Activated CD4-positive, alpha-beta T cell treated with anti-CD3 and anti-CD28 coated beads, Interleukin-2, amount 10 ng/mL, durations not matched to agents 7 days and 5 days (primary cell): ENCODE measurements at regions not wholly inside any gene's neighbourhood (a gene's known extent, or its start where the extent isn't known, plus 50 kb on each side); places are given as distances from the start of the nearest gene placed in this dataset.
"Not testable (repeated sequence)": the region's sequence is repeated elsewhere in the genome, so short reads cannot be mapped to it uniquely, and the experiment has no call there.

ENCODE experiments used
- CTCF ChIA-PET: fragments of 350-600 bp; sonication (Branson Sonifier 250); formaldehyde crosslinking; loops from one replicate; lab custom pipeline; 2021; ENCODE audit warnings: antibody characterized with exemption; lab: Charles Lee
- POLR2A ChIA-PET: fragments of 350-600 bp; sonication (Branson Sonifier 250); formaldehyde crosslinking; loops from one replicate; lab custom pipeline; 2021; ENCODE audit warnings: antibody characterized with exemption; lab: Charles Lee
- DNase-seq: peaks from one replicate; pipeline ENCODE4 v3.0.0-alpha.2; 2020
- H3K27ac Mint-ChIP-seq: one replicate; pipeline ENCODE4 v1.8.0; 2021; ENCODE audit warnings: mild to moderate bottlenecking, moderate library complexity, mixed read lengths
- H3K27me3 Mint-ChIP-seq: one replicate; pipeline ENCODE4 v1.8.0; 2021; ENCODE audit warnings: mixed read lengths
- H3K36me3 Mint-ChIP-seq: one replicate; pipeline ENCODE4 v1.8.0; 2021; ENCODE audit warnings: low read depth, mixed read lengths
- H3K4me1 Mint-ChIP-seq: one replicate; pipeline ENCODE4 v1.8.0; 2021; ENCODE audit warnings: mixed read lengths
- H3K4me3 Mint-ChIP-seq: one replicate; pipeline ENCODE4 v1.8.0; 2021; ENCODE audit warnings: mild to moderate bottlenecking, moderate library complexity, mixed read lengths
- H3K9me3 Mint-ChIP-seq: one replicate; pipeline ENCODE4 v1.8.0; 2021; ENCODE audit warnings: mixed read lengths

DNA sequence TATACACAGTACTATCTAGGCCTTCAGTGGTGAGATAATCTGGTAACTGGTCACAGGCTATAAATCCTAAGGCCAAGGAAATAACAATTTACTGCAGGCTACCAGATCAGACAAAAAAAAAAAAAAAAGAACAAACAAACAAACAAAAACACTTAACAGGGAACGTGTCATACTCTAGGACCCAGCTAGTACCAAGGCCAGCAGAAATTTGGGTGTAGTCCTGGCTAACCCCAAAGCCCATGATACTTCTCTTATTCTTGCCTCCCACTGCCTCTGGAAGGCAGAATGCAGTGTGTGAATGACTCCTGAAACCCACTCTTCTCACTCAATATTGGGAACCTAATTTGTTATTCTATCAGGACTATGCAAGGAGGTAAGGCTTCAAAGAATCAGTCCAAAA, 53.7 kb upstream of the ST3GAL6 start:
- ChIA-PET POLR2A (no interaction called here), CTCF (interaction anchor here (0.7 kb wide), 1 partner anchor 118 kb away, joined by 3 read pairs; no protein-coding TSS in a partner anchor)
- H3K4me3 Mint-ChIP-seq: no peak overlapping the region
- no peak overlapping the region for H3K27ac Mint-ChIP-seq
- H3K4me1 Mint-ChIP-seq: no peaks in the 10 kb centered on the region
- H3K9me3 Mint-ChIP-seq: no peaks in the 10 kb centered on the region
- H3K36me3 Mint-ChIP-seq: no peaks in the 10 kb centered on the region
- H3K27me3 Mint-ChIP-seq: peaks cover 7% of the 10 kb centered on the region
- DNase-seq: no peak

DNA sequence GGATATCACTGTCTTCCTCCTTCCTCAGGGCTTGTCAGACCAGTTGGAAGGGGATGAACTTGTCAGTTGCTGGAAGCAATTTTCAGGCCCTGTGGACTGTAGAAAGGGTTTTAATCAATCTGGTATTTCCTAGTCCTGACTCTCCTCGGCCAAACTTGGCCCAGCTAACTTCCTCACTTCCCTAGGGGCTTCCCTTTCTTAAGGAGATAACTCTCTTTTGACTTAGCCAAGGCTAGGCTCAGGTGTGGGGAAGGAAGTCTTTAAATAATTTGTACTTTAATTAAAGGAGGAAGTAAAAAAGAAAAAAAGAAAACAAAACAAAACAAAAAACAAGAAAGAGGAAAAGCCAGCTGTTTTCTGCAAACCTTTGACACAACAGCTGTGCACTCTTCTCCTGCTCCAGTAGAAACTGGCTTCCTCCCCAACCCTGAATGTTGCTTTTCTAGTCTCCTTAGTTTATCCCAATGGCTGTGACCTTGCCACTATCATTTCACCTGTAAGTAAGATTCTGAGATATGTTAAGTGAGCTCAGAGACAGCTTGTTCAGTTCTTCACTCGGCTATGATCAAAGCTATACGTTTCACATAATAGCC, 53.0 kb upstream of the ST3GAL6 start:
- Mint-ChIP-seq H3K4me1 (no peaks in the 10 kb centered on the region), H3K27ac (no peak overlapping the region), H3K9me3 (no peaks in the 10 kb centered on the region), H3K36me3 (no peaks in the 10 kb centered on the region), H3K27me3 (peaks cover 7% of the 10 kb centered on the region), H3K4me3 (no peak overlapping the region)
- ChIA-PET POLR2A (no interaction called here), CTCF (no interaction called here)
- no peak for DNase-seq

DNA sequence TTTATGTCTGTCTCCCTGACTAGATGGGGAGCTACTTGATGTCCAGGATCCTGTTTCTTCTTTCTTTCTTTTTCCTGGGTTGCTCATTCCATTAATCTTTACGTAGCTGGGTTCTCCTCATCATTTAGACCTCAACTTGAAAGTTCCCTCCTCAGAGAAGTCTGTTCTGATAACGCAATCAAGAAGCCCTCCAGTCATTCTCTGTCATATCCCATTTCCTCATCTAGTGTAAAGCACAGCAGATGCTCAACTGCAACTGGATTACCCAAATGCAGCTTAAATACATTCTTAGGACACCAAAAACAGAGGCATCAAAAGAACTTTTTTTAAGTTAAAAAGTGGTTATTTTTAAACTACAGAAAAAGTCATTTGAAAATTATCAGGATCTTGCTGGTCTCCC, 51.7 kb upstream of the ST3GAL6 start:
- Mint-ChIP-seq H3K4me3 (no peak overlapping the region), H3K36me3 (no peaks in the 10 kb centered on the region), H3K4me1 (no peaks in the 10 kb centered on the region), H3K27ac (no peak overlapping the region), H3K27me3 (peaks cover 4% of the 10 kb centered on the region), H3K9me3 (no peaks in the 10 kb centered on the region)
- no peak for DNase-seq
- ChIA-PET POLR2A (no interaction called here), CTCF (no interaction called here)

DNA sequence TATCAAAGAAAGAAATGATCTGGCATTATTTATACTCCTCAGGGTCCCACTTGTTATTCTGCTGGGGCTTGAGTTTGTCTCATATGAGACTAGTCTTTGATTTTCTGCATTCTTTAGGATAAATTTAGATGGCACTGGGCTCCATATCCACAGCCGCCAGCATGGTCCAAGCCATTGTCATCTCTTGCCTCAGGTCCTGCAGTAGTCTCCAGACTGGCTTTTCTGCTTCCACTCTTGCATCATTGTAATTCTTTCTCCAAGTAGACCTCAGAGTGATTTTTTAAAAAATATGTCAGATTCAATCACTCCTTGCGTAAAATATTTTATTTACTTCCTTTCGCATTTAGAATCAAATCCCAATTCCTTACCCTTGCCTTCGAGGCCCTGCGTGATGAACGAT, 50.4 kb upstream of the ST3GAL6 start:
- no peak for DNase-seq
- no peak overlapping the region for H3K4me3 Mint-ChIP-seq
- H3K27me3 Mint-ChIP-seq: peaks cover 4% of the 10 kb centered on the region
- no peaks in the 10 kb centered on the region for H3K36me3 Mint-ChIP-seq
- H3K4me1 Mint-ChIP-seq: no peaks in the 10 kb centered on the region
- ChIA-PET CTCF (no interaction called here), POLR2A (no interaction called here)
- no peaks in the 10 kb centered on the region for H3K9me3 Mint-ChIP-seq
- no peak overlapping the region for H3K27ac Mint-ChIP-seq

DNA sequence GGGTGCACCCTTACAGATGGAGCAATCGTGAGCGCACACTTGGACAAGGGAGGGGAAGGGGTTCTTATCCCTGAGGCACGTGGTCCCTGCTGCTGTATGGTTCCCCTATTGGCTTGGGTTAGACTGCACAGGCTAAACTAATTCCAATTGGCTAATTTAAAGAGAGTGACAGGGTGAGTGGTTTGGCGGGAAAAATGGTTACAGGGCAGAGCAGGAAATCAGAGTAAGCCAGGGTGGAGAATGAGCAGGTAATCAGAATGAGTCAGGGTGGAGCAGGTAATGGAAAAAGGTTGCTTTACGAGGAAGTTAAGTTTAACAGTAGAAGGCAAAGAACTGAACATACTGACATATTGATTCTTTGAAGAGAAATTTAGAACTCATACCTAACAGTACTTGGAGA, 49.8 kb upstream of the ST3GAL6 start:
- H3K4me3 Mint-ChIP-seq, DNase-seq, CTCF ChIA-PET, H3K4me1 Mint-ChIP-seq, H3K36me3 Mint-ChIP-seq, H3K9me3 Mint-ChIP-seq, H3K27ac Mint-ChIP-seq, POLR2A ChIA-PET, H3K27me3 Mint-ChIP-seq: not testable (repeated sequence)
